ENCODE measurements at regions not wholly inside any gene's neighbourhood (a gene's known extent, or its start where the extent isn't known, plus 50 kb on each side); places are given as distances from the start of the nearest gene placed in this dataset.

GRCh38 chr12:16919551-16919950, 313.6 kb upstream of the LMO3 start:
- Mint-ChIP-seq H3K4me3 (no peak overlapping the region), H3K36me3 (peaks cover 13% of the 10 kb centered on the region), H3K27me3 (ENCODE audit: low read depth in 2 of 2) (no peaks in the 10 kb centered on the region), H3K4me1 (no peaks in the 10 kb centered on the region), H3K9me3 (peaks cover 14 to 39% of the 10 kb centered on the region in 2 donors), H3K27ac (no peak overlapping the region)
- Histone ChIP-seq H3K4me3 (ENCODE audit: low read length) (no peak overlapping the region), H3K4me1 (ENCODE audit: control insufficient read depth, insufficient read depth, low read length) (no peaks in the 10 kb centered on the region), H3K36me3 (ENCODE audit: control insufficient read depth, insufficient read depth, low read length) (no peaks in the 10 kb centered on the region), H3K9me3 (ENCODE audit: control insufficient read depth, insufficient read depth, low read length) (peaks cover 10% of the 10 kb centered on the region), H3K27ac (ENCODE audit: low read length) (no peak overlapping the region), H3K27me3 (ENCODE audit: control insufficient read depth, insufficient read depth, low read length) (no peaks in the 10 kb centered on the region)
- no peak for ATAC-seq
- intact Hi-C loops (cut with micrococcal nuclease), result no loop called here
- no peak for TF ChIP-seq CTCF (IDR thresholded peaks at IDR 0.05)
- no peak for DNase-seq

- Histone ChIP-seq H3K9me3 (ENCODE audit: control insufficient read depth, insufficient read depth, low read length) (peaks cover 10% of the 10 kb centered on the region), H3K36me3 (ENCODE audit: control insufficient read depth, insufficient read depth, low read length) (no peaks in the 10 kb centered on the region), H3K27me3 (ENCODE audit: control insufficient read depth, insufficient read depth, low read length) (no peaks in the 10 kb centered on the region), H3K4me1 (ENCODE audit: control insufficient read depth, insufficient read depth, low read length) (no peaks in the 10 kb centered on the region), H3K27ac (ENCODE audit: low read length) (no peak overlapping the region), H3K4me3 (ENCODE audit: low read length) (no peak overlapping the region)
- no peak for TF ChIP-seq CTCF (IDR thresholded peaks at IDR 0.05)
- no peak for ATAC-seq
- no CpG with 5 or more reads among the region's 1 CpG for WGBS (ENCODE audit: insufficient coverage)
- Mint-ChIP-seq H3K4me1 (no peaks in the 10 kb centered on the region), H3K9me3 (peaks cover 11 to 38% of the 10 kb centered on the region in 2 donors), H3K27me3 (ENCODE audit: low read depth in 2 of 2) (no peaks in the 10 kb centered on the region), H3K27ac (no peak overlapping the region), H3K4me3 (no peak overlapping the region), H3K36me3 (peaks cover 8% of the 10 kb centered on the region)
- DNase-seq, result no peak
- intact Hi-C loops (cut with micrococcal nuclease), result no loop called here
Observed at GRCh38 chr12:16914853-16915252, 308.9 kb upstream of the LMO3 start.

DNA sequence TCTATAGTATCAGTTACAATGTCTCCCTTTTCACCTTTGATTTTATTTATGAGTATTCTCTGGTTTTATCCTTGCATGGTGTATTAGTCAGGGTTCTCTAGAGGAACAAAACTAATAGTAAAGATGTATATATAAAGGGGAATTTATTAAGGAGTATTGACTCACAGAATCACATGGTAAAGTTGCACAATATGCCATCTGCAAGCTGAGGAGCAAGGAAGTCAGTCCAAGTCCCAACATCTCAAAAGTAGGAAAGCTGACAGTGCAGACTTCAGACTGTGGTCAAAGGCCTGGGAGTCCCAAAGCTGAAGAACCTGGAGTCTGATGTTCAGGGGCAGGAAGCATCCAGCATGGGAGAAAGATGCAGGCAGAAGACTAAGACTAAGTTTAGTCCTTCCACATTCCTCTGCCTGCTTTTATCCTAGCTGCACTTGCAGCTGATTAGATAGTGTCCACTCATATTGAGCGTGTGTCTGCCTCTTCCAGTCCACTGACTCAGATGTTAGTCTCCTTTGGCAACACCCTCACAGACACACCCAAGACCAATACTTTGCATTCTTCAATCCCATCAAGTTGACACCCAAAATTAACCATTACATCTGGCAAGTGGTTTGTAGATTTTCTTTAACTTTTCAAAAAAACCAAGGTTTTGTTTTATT, 308.0 kb upstream of the LMO3 start:
- Mint-ChIP-seq H3K4me3 (no peak overlapping the region), H3K36me3 (peaks cover 8% of the 10 kb centered on the region)
- WGBS (ENCODE audit: insufficient coverage), result 88% methylated on average over 1 of the region's 1 CpG

More for the DNA sequence above, 308.0 kb upstream of the LMO3 start:
- intact Hi-C loops (cut with micrococcal nuclease), result no loop called here
- Histone ChIP-seq H3K9me3 (ENCODE audit: control insufficient read depth, insufficient read depth, low read length) (peaks cover 10% of the 10 kb centered on the region), H3K4me3 (ENCODE audit: low read length) (no peak overlapping the region), H3K27ac (ENCODE audit: low read length) (no peak overlapping the region), H3K36me3 (ENCODE audit: control insufficient read depth, insufficient read depth, low read length) (no peaks in the 10 kb centered on the region), H3K27me3 (ENCODE audit: control insufficient read depth, insufficient read depth, low read length) (no peaks in the 10 kb centered on the region), H3K4me1 (ENCODE audit: control insufficient read depth, insufficient read depth, low read length) (no peaks in the 10 kb centered on the region)
- H3K9me3 Mint-ChIP-seq, result peaks cover 11 to 38% of the 10 kb centered on the region in 2 donors
- H3K27ac Mint-ChIP-seq, result no peak overlapping the region
- H3K4me1 Mint-ChIP-seq, result no peaks in the 10 kb centered on the region
- no peaks in the 10 kb centered on the region for H3K27me3 Mint-ChIP-seq (ENCODE audit: low read depth in 2 of 2)
- ATAC-seq (no peak), DNase-seq (no peak)
- no peak for TF ChIP-seq CTCF (IDR thresholded peaks at IDR 0.05)
